Glomerular visceral epithelial cell (primary cell): ENCODE measurements at regions not wholly inside any gene's neighbourhood (a gene's known extent, or its start where the extent isn't known, plus 50 kb on each side); places are given as distances from the start of the nearest gene placed in this dataset.
"Not testable (repeated sequence)": the region's sequence is repeated elsewhere in the genome, so short reads cannot be mapped to it uniquely, and the experiment has no call there.

Experiments used
- DNase-seq: peaks from one replicate; pipeline ENCODE4 v3.0.0-alpha.2; 2016; ENCODE audit errors: extremely low spot score

- no peak for DNase-seq
These were observed 1327.9 kb downstream of the BRD1 start for GRCh38 chr22:48499456-48500425.

- no peak for DNase-seq
These were observed 1328.9 kb downstream of the BRD1 start for GRCh38 chr22:48498526-48499331.

GRCh38 chr22:48497743-48498520 lies 1329.7 kb downstream of the BRD1 start:
- not testable (repeated sequence) for DNase-seq

DNA sequence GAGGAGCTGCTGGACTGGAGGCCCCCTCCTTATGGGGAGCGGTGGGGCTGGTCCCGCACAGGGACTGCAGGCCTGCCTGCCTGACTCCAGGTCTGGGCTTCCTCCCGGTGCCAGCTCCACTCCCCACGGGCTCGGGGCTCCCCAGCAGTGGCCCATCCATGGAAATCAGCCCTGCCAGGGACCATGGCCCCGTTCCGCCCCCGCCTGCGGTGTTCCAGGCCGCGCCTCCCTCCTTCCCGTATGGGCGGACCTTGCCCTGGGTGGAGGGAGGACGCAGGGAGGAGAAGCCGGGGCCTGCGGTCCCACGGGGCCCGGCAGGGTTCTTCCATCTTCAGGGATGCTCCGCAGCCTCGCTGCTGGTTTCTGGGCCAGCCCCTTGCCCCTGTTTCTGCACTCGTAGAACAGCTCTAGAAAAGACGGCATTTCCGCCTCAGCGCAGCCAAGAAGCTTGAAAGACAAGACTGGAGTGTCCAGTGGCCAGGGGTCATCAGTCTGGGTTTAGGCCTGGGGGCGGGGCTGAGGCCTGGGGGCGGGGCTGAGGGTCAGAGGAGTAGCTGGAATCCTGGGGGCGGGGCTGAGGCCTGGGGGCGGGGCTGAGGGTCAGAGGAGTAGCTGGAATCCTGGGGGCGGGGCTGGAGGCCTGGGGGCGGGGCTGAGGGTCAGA lies 1330.6 kb downstream of the BRD1 start:
- DNase-seq = no peak

GRCh38 chr22:48496226-48496845 lies 1331.3 kb downstream of the BRD1 start:
- no peak for DNase-seq

GRCh38 chr22:48495751-48496080 lies 1332.0 kb downstream of the BRD1 start:
- DNase-seq = no peak

GRCh38 chr22:48494968-48495750 lies 1332.5 kb downstream of the BRD1 start:
- DNase-seq = no peak

DNA sequence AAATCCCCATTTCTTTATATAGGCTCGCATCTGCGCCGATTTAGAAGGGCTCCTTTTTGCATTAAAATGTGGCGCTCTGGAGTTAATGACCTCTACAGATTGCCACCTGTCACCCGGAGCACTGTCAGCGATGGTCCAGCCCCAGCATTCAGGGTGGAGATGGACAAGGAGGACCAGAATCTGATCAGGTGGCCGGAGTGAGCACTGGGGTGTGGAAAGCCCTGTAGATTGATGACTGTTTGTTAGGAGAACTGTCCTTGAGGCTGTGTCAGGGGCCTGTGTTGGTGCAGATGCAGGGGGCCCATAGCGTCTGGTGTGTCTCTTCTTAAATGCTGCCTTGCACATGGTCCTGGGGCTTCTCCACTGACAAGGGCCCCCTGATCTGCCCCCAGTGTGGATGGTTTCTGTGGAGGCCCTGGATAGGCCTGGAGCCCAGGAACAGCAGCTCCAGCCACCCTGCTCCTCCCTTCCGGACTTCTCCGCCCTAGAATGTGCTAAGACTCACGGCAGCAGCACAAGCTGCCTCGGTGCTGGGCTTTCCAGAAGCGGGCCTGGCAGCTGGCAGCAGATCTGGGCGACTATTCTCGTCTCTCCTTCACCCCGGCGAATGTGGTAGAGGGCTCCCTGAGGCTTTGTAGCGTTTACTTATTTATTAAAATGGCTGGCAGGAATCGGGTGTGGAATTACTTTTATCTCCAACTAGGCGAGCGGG lies 1333.3 kb downstream of the BRD1 start:
- no peak for DNase-seq

DNA sequence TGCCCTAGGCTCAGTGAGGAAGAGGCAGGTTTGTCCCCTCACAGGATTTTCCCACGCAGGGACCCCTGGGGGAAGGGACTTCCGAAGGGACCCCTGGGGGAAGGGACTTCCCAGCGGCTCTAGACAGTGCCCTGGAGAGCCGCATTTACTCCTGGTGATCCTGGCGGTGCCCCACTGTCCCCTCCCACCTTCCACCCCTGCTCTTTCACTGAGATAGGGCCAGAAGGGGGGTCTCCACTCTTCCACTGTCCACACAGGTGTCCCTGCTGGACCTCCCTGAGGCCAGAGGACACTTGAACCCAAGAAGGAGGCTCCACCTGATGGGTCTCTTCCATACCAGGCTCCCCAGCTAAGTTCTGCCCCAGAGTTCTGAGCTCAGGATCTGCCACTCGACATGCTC lies 1333.9 kb downstream of the BRD1 start:
- DNase-seq = no peak

GRCh38 chr22:48492366-48493320 lies 1335.0 kb downstream of the BRD1 start:
- peak; percentile 34 for DNase-seq

- no peak for DNase-seq
These were observed 1336.2 kb downstream of the BRD1 start for GRCh38 chr22:48491451-48491941.

GRCh38 chr22:48490500-48491411 lies 1336.9 kb downstream of the BRD1 start:
- DNase-seq = no peak

DNA sequence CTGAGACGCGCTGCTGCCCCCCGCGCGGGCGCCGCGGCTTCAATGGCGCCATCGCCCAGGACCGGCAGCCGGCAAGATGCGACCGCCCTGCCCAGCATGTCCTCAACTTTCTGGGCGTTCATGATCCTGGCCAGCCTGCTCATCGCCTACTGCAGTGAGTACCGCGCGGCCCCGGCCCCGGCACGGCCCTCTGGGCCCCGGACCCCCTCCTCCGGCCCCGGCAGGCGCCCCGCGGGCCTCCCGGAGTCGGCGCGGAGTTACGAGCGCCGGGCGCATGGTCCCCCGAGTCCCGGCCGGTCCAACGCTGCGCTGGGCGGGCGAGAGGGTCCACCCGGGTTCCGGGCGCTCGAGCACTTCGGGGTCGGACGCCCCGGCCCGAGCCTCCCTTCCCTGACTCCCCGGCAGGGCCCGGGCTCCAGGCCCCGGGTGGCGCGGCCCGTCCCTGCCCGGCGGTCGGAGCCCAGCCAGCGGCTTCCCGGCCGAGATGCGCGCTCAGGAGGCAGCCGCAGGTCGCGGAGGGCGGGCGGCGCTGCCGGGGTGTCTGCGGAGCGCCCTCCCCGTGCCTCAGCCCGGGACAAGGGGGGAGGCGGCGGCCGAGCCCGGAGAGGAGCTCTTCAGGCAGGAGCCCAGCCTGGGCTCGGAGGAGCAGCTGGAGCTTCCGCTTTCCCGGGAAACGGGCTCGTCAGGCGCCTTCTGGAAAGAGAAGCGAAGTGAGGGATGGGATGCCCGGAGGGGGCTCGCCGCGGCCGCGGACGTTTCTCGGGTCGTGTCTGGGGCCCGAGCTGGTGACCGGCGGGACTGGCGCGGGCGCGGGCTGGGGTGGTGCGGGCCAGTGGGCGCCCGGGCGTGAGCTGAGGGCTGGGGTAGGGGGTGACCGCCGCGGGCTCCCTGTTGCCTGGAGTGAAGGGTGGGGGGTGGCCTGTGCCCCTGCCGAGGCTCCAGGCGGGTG lies 1337.8 kb downstream of the BRD1 start:
- DNase-seq = no peak

GRCh38 chr22:48488611-48489511 lies 1338.8 kb downstream of the BRD1 start:
- DNase-seq = no peak

DNA sequence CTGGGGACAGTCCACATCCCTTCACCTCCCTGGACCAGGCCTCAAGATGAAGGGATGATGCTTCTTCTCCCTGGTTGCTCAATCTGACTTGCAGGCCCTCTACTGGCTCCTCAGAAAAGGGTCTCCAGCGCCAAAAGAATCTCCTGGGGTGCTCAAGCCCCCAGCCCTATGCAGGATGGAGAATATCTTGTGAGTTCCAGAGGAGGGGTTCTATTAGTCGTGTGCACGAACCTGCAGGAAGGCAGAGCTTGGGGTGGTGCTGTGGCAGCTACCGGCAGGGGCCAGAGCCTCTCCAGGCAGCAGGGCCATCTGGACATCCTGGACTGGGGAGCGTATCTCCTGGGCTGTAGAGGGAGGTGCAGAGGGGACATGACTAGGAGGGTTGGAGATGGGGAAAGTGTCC lies 1339.5 kb downstream of the BRD1 start:
- DNase-seq = no peak
